CD14-positive monocyte (primary cell): ENCODE measurements at regions not wholly inside any gene's neighbourhood (a gene's known extent, or its start where the extent isn't known, plus 50 kb on each side); places are given as distances from the start of the nearest gene placed in this dataset.
"Not testable (repeated sequence)": the region's sequence is repeated elsewhere in the genome, so short reads cannot be mapped to it uniquely, and the experiment has no call there.

ENCODE experiments used
- DNase-seq, 3 donors: peaks; one replicate each; pipeline ENCODE4 v3.0.0-alpha.2; 2011 to 2022
- H2AFZ ChIP-seq: 2 replicates; pipeline ENCODE4 v1.6.0; 2012; ENCODE audit warnings: mild to moderate bottlenecking, low read depth, low read length, inconsistent platforms; ENCODE audit not compliant: insufficient read depth, poor library complexity, severe bottlenecking
- H3K27ac ChIP-seq, 2 donors: 1 replicate in 1 of 2; 2 replicates in 1 of 2; pipeline ENCODE4 v1.5.1; 2012 to 2013; ENCODE audit warnings: low read length in 2 of 2, control low read depth in 1 of 2, inconsistent platforms in 1 of 2, low read depth in 1 of 2, mild to moderate bottlenecking in 1 of 2
- H3K27me3 ChIP-seq, 2 donors: one replicate each; pipeline versions ENCODE4 v1.6.0 to v1.6.1; 2011 to 2013; ENCODE audit warnings: low read length in 2 of 2; ENCODE audit not compliant: control insufficient read depth in 2 of 2, insufficient read depth in 2 of 2
- H3K36me3 ChIP-seq, 2 donors: replicated peaks in 1 of 2; 1 replicate in 1 of 2; 2 replicates in 1 of 2; pipeline versions ENCODE4 v1.5.1 to v1.6.1; 2012 to 2013; ENCODE audit warnings: low read length in 2 of 2, control low read depth in 1 of 2, inconsistent platforms in 1 of 2, mild to moderate bottlenecking in 1 of 2; ENCODE audit not compliant: insufficient read depth in 2 of 2, control insufficient read depth in 1 of 2
- H3K4me1 ChIP-seq, 2 donors: 1 replicate in 1 of 2; 2 replicates in 1 of 2; pipeline versions ENCODE4 v1.5.1 to v1.6.1; 2012 to 2013; ENCODE audit warnings: low read length in 2 of 2, control low read depth in 1 of 2, inconsistent platforms in 1 of 2, mild to moderate bottlenecking in 1 of 2, moderate library complexity in 1 of 2; ENCODE audit not compliant: insufficient read depth in 2 of 2, control insufficient read depth in 1 of 2
- H3K4me2 ChIP-seq: replicated peaks from 2 replicates; pipeline ENCODE3; 2012; ENCODE audit warnings: low read length, moderate library complexity, mild to moderate bottlenecking; ENCODE audit not compliant: poor library complexity, severe bottlenecking; ENCODE audit errors: extremely low read depth
- H3K4me3 ChIP-seq, 3 experiments: fragments of 200-600 bp in 1 of 3; sonication (generic) in 1 of 3; replicated peaks in 1 of 3; 1 replicate in 2 of 3; 2 replicates in 1 of 3; pipeline ENCODE4 v1.5.1; 2011 to 2013; ENCODE audit warnings: low read length in 3 of 3, mild to moderate bottlenecking in 3 of 3, control low read depth in 2 of 3, low read depth in 2 of 3, inconsistent platforms in 1 of 3, moderate library complexity in 1 of 3
- H3K79me2 ChIP-seq: 2 replicates; pipeline ENCODE4 v1.6.0; 2012; ENCODE audit warnings: mild to moderate bottlenecking, control low read depth, inconsistent platforms, low read length, moderate library complexity; ENCODE audit not compliant: insufficient read depth
- H3K9ac ChIP-seq: 2 replicates; pipeline ENCODE4 v1.6.0; 2017; ENCODE audit warnings: low read length, mild to moderate bottlenecking; ENCODE audit not compliant: insufficient read depth, poor library complexity, severe bottlenecking
- H3K9me3 ChIP-seq, 2 donors: replicated peaks in 1 of 2; 1 replicate in 1 of 2; 2 replicates in 1 of 2; pipeline versions ENCODE4 v1.5.1 to v1.6.1; 2012 to 2013; ENCODE audit warnings: low read length in 2 of 2, control low read depth in 1 of 2; ENCODE audit not compliant: control insufficient read depth in 1 of 2, insufficient read depth in 1 of 2
- H4K20me1 ChIP-seq: 2 replicates; pipeline ENCODE4 v1.6.0; 2012; ENCODE audit warnings: mild to moderate bottlenecking, low read length, control low read depth, moderate library complexity; ENCODE audit not compliant: insufficient read depth
- H3K27ac Mint-ChIP-seq, 7 donors: one replicate each; pipeline ENCODE4 v1.8.0; 2020; ENCODE audit warnings: mild to moderate bottlenecking in 7 of 7, mixed read lengths in 7 of 7, moderate library complexity in 6 of 7, inconsistent platforms in 2 of 7
- H3K27me3 Mint-ChIP-seq, 3 donors: one replicate each; pipeline ENCODE4 v1.8.0; 2021 to 2022; ENCODE audit warnings: low read depth in 3 of 3, mild to moderate bottlenecking in 3 of 3, mixed read lengths in 3 of 3, moderate library complexity in 3 of 3, inconsistent platforms in 1 of 3
- H3K36me3 Mint-ChIP-seq, 2 donors: one replicate each; pipeline ENCODE4 v1.8.0; 2020; ENCODE audit warnings: mixed read lengths in 2 of 2, inconsistent platforms in 1 of 2, mild to moderate bottlenecking in 1 of 2
- H3K4me1 Mint-ChIP-seq: one replicate; pipeline ENCODE4 v1.8.0; 2020; ENCODE audit warnings: mild to moderate bottlenecking, mixed read lengths
- H3K4me3 Mint-ChIP-seq, 2 donors: one replicate each; pipeline ENCODE4 v1.8.0; 2020; ENCODE audit warnings: mild to moderate bottlenecking in 2 of 2, mixed read lengths in 2 of 2, moderate library complexity in 1 of 2
- H3K9me3 Mint-ChIP-seq, 7 donors: one replicate each; pipeline ENCODE4 v1.8.0; 2020 to 2022; ENCODE audit warnings: mixed read lengths in 7 of 7, mild to moderate bottlenecking in 6 of 7, moderate library complexity in 6 of 7, inconsistent platforms in 2 of 7
- WGBS: methylation state at CpG from one replicate; pipeline ENCODE4 v1.1.5; 2013; ENCODE audit warnings: missing lambda C conversion rate; ENCODE audit not compliant: insufficient coverage; 5-methylcytosine and 5-hydroxymethylcytosine counted together
- intact Hi-C, 2 donors: fragments of 100-400 bp; cut with micrococcal nuclease; formaldehyde crosslinking; loops; one replicate each; pipeline versions ENCODE4 v1.15.0 to v1.15.1; 2023
- TF ChIP-seq, protein P1 (sequence below): fragments of 200-600 bp; IDR thresholded peaks from one replicate; pipeline ENCODE4 v1.8.0; 2022; ENCODE audit warnings: antibody characterized with exemption, mild to moderate bottlenecking

DNA sequence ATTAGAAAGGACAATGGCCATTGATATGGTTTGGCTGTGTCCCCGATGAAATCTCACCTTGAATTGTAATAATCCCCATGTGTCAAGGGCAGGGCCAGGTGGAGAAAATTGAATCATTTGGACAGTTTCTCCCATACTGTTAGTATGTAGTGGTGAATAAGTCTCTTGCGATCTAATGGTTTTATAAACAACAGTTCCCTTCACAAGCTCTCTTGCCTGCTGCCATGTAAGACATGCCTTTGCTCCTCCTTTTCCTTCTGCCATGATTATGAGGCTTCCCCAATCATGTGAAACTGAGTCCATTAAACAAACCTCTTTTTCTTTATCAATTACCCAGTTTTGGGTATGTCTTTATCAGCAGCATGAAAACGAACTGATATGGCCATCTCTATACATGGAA lies 302.7 kb downstream of the SFMBT2 start:
- H3K27me3 Mint-ChIP-seq, result peaks cover 0 to 1% (median 0%) of the 10 kb centered on the region in 3 donors
- H3K36me3 Mint-ChIP-seq, result no peaks in the 10 kb centered on the region
- no CpG with 5 or more reads among the region's 3 CpGs for WGBS
- H3K27me3 ChIP-seq, result no peaks in the 10 kb centered on the region
- intact Hi-C loops, result no loop called here
- H3K79me2 ChIP-seq, result no peaks in the 10 kb centered on the region
- no peak for DNase-seq
- peaks cover 2 to 17% (median 4%) of the 10 kb centered on the region in 7 donors for H3K9me3 Mint-ChIP-seq
- H4K20me1 ChIP-seq, result no peaks in the 10 kb centered on the region
- H3K36me3 ChIP-seq, result no peaks in the 10 kb centered on the region
- H3K4me1 ChIP-seq, result no peaks in the 10 kb centered on the region
- no peak overlapping the region for H3K27ac Mint-ChIP-seq
- H3K4me3 Mint-ChIP-seq, result no peak overlapping the region
- no peak overlapping the region for H3K9ac ChIP-seq
- peaks cover 3 to 4% of the 10 kb centered on the region in 2 donors for H3K9me3 ChIP-seq
- TF ChIP-seq, protein P1, sequence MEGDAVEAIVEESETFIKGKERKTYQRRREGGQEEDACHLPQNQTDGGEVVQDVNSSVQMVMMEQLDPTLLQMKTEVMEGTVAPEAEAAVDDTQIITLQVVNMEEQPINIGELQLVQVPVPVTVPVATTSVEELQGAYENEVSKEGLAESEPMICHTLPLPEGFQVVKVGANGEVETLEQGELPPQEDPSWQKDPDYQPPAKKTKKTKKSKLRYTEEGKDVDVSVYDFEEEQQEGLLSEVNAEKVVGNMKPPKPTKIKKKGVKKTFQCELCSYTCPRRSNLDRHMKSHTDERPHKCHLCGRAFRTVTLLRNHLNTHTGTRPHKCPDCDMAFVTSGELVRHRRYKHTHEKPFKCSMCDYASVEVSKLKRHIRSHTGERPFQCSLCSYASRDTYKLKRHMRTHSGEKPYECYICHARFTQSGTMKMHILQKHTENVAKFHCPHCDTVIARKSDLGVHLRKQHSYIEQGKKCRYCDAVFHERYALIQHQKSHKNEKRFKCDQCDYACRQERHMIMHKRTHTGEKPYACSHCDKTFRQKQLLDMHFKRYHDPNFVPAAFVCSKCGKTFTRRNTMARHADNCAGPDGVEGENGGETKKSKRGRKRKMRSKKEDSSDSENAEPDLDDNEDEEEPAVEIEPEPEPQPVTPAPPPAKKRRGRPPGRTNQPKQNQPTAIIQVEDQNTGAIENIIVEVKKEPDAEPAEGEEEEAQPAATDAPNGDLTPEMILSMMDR, result no peak
- H3K27ac ChIP-seq, result no peak overlapping the region
- no peak overlapping the region for H3K4me2 ChIP-seq
- H3K4me3 ChIP-seq, result no peak overlapping the region
- no peak overlapping the region for H2AFZ ChIP-seq
- peaks cover 5% of the 10 kb centered on the region for H3K4me1 Mint-ChIP-seq

DNA sequence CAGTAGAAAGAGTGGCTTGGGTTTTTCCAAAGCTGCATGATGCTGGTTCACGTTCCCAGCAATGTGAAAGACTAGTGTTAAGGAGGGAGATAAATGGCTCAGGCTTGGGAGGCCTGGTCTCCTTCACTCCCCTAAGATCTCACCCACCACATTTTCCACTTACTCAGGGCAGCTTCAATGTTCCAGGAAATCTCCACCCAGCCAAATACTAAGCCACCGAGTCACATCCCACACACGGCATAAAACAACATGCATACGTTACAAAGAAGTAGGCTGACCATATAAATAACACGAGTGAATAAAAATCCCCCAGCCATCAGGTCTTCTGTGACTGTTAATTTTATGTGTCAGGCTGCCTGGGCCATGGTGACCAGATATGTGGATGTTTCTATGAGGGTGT lies 303.5 kb downstream of the SFMBT2 start:
- intact Hi-C loops, result no loop called here
- Histone ChIP-seq H3K27ac (no peak overlapping the region), H3K36me3 (no peaks in the 10 kb centered on the region), H3K79me2 (no peaks in the 10 kb centered on the region), H2AFZ (no peak overlapping the region), H4K20me1 (no peaks in the 10 kb centered on the region), H3K9me3 (peaks cover 3 to 4% of the 10 kb centered on the region in 2 donors), H3K27me3 (no peaks in the 10 kb centered on the region), H3K9ac (no peak overlapping the region), H3K4me1 (no peaks in the 10 kb centered on the region), H3K4me2 (no peak overlapping the region), H3K4me3 (no peak overlapping the region)
- DNase-seq, result no peak
- TF ChIP-seq, protein P1, result no peak
- no peak overlapping the region for H3K4me3 Mint-ChIP-seq
- H3K36me3 Mint-ChIP-seq, result no peaks in the 10 kb centered on the region
- no peak overlapping the region for H3K27ac Mint-ChIP-seq
- no CpG with 5 or more reads among the region's 5 CpGs for WGBS
- peaks cover 2 to 17% (median 4%) of the 10 kb centered on the region in 7 donors for H3K9me3 Mint-ChIP-seq
- peaks cover 7% of the 10 kb centered on the region for H3K4me1 Mint-ChIP-seq
- peaks cover 0 to 1% (median 0%) of the 10 kb centered on the region in 3 donors for H3K27me3 Mint-ChIP-seq

DNA sequence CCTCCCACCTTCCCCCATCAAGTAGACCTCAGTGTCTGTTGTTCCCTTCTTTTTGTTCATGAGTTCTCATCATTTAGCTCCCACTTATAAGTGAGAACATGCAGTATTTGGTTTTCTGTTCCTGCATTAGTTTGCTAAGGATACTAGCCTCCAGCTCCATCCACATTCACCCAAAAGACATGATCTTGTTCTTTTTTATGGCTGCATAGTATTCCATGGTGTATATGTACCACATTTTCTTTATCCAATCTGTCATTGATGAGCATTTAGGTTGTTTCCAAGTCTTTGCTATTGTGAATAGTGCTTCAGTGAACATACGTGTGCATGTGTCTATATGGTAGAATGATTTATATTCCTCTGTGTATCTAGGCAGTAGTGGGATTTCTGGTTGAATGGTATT lies 306.5 kb downstream of the SFMBT2 start:
- Mint-ChIP-seq H3K9me3 (peaks cover 2 to 12% (median 4%) of the 10 kb centered on the region in 7 donors), H3K4me1 (peaks cover 14% of the 10 kb centered on the region)
- intact Hi-C loops, H3K4me2 ChIP-seq, DNase-seq, H3K4me3 ChIP-seq, H3K79me2 ChIP-seq, H3K4me1 ChIP-seq, H4K20me1 ChIP-seq, H3K36me3 Mint-ChIP-seq, H3K4me3 Mint-ChIP-seq, H3K36me3 ChIP-seq, H3K27ac Mint-ChIP-seq, H3K27ac ChIP-seq, H3K27me3 ChIP-seq, H2AFZ ChIP-seq, H3K27me3 Mint-ChIP-seq, H3K9me3 ChIP-seq, H3K9ac ChIP-seq: not testable (repeated sequence)
- WGBS, result no CpG with 5 or more reads among the region's 1 CpG
